ENCODE measurements at regions not wholly inside any gene's neighbourhood (a gene's known extent, or its start where the extent isn't known, plus 50 kb on each side); places are given as distances from the start of the nearest gene placed in this dataset.
"Not testable (repeated sequence)": the region's sequence is repeated elsewhere in the genome, so short reads cannot be mapped to it uniquely, and the experiment has no call there.

GRCh38 chr5:174610968-174611367 is 113.4 kb upstream of the MSX2 start:
- no peak for DNase-seq

- no peak for DNase-seq
Observed at GRCh38 chr5:174612686-174613085, 111.7 kb upstream of the MSX2 start.

GRCh38 chr5:174614500-174615135 is 109.8 kb upstream of the MSX2 start:
- no peak for DNase-seq

- DNase-seq, result no peak
Observed at GRCh38 chr5:174616036-174616435, 108.3 kb upstream of the MSX2 start.

- DNase-seq, result no peak
Observed at GRCh38 chr5:174617285-174617684, 107.1 kb upstream of the MSX2 start.

GRCh38 chr5:174617910-174618309 is 106.5 kb upstream of the MSX2 start:
- no peak for DNase-seq

GRCh38 chr5:174618589-174618988 is 105.8 kb upstream of the MSX2 start:
- no peak for DNase-seq

GRCh38 chr5:174622067-174622466 is 102.3 kb upstream of the MSX2 start:
- no peak for DNase-seq

- DNase-seq, result no peak
Observed at GRCh38 chr5:174623018-174623417, 101.4 kb upstream of the MSX2 start.

- DNase-seq, result no peak
Observed at GRCh38 chr5:174623433-174624019, 100.9 kb upstream of the MSX2 start.

- no peak for DNase-seq
Observed at GRCh38 chr5:174624733-174625522, 99.5 kb upstream of the MSX2 start.

GRCh38 chr5:174625591-174626350 is 98.6 kb upstream of the MSX2 start:
- no peak for DNase-seq

- DNase-seq, result no peak
Observed at GRCh38 chr5:174626369-174626920, 97.9 kb upstream of the MSX2 start.

- no peak for DNase-seq
Observed at GRCh38 chr5:174636094-174636493, 88.3 kb upstream of the MSX2 start.

GRCh38 chr5:174642816-174643405 is 81.5 kb upstream of the MSX2 start:
- DNase-seq, result no peak

GRCh38 chr5:174644436-174644835 is 79.9 kb upstream of the MSX2 start:
- no peak for DNase-seq

- no peak for DNase-seq
Observed at GRCh38 chr5:174644923-174645322, 79.5 kb upstream of the MSX2 start.

- DNase-seq, result no peak
Observed at GRCh38 chr5:174645677-174646076, 78.7 kb upstream of the MSX2 start.

- not testable (repeated sequence) for DNase-seq
Observed at GRCh38 chr5:174648618-174649017, 75.8 kb upstream of the MSX2 start.

GRCh38 chr5:174649391-174649790 is 75.0 kb upstream of the MSX2 start:
- no peak for DNase-seq

- no peak for DNase-seq
Observed at GRCh38 chr5:174654442-174654841, 69.9 kb upstream of the MSX2 start.

- DNase-seq, result no peak
Observed at GRCh38 chr5:174655351-174655750, 69.0 kb upstream of the MSX2 start.

Measured in activated effector memory CD4-positive, alpha-beta T cell treated with Interleukin-2 at 50 U/mL for 16 hours (primary cell).